ENCODE measurements at regions not wholly inside any gene's neighbourhood (a gene's known extent, or its start where the extent isn't known, plus 50 kb on each side); places are given as distances from the start of the nearest gene placed in this dataset.
A peak's percentile ranks its signal among the peaks of the same experiment; 100 is the strongest.

DNA sequence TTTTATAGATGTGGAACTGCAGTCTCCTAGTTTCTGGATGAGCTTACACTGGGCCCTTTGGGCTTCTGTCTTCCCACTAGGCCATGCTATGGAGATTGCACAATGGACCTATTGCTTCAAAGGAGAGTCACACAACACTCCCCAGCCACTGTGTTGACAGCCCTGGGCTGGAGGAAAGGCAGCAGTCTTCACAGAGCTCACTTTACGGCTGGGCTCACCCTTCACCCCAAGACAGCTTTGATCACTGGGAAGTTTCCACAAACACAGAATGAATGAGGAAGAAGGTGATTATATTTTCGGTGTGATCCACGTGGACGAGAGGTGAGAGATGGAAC lies 92.7 kb upstream of the GDF10 start:
- no peak for DNase-seq
- peak in 1 of 2 donors; percentile 90 for ATAC-seq
- intact Hi-C loops (cut with DNase I) = no loop called here

DNA sequence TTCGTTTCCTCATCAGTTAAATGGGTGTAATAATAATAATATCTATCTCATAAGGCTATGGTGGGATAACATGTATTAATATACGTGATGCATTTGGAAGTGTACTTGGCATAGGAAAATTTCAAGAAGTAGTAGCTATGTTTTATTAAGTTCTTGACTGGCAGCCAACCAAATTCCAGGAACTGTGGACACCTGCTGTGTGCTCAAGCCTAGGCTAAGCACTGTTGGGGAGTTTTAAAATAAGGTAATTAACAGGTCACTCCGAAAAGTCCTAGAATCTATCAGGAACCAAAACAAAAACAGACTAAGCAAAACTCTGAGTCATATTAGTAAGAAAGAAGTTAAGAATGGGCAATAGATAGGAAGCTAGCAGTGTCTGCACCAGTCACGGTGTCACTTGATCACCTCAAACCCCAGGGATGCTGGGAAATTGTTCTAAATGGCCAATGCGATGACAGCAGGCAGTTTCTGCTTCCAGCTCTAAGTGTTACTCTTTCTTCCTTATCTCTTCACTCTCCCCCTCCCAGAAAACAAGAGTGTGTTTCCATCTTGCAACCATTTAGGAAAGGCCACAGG lies 92.0 kb upstream of the GDF10 start:
- intact Hi-C loops (cut with DNase I) = no loop called here
- ATAC-seq (no peak), DNase-seq (no peak)

DNA sequence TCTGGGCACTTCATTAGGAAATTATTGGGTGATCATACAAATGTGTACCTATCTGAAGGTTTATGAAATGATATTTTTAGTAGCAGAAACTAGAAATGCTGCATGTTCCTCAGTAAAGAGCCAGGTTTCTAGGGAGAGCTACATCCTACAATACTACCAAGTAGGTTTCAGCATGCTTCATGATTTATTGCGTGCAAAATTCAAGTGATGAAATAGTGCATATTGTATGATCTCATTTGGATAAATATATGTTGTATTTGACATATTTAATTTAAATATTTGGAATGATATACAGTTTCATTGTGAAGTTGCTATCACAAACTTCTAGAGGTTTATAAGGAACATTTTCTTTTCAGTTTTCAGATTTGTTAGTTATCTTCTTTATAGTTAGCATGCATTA lies 90.5 kb upstream of the GDF10 start:
- ATAC-seq (no peak), DNase-seq (no peak)
- intact Hi-C loops (cut with DNase I) = no loop called here

- intact Hi-C loops (cut with DNase I) = no loop called here
- no peak for ATAC-seq
- no peak for DNase-seq
Measured at GRCh38 chr10:47214520-47214919, 85.5 kb upstream of the GDF10 start.

DNA sequence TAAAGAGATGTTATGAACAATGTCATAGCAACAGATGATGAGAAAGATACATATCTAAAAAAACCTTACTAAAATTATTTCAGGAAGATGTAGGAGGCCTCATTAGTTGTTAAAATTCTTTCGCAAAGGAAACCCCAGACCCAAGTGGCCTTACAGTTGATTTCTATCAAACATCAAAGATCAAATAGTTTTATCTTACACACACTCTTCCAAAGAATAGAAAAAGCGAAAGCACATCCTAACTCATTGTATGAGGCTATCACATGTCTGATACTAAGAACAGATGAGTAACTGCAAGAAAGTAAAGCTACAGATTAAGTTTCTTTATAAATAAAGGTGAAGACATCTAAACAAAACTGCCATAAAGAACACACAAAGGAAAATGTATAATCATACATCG lies 82.9 kb upstream of the GDF10 start:
- no peak for DNase-seq
- ATAC-seq = no peak
- intact Hi-C loops (cut with DNase I) = no loop called here

GRCh38 chr10:47218803-47219202 lies 81.2 kb upstream of the GDF10 start:
- no peak for ATAC-seq
- no peak for DNase-seq
- intact Hi-C loops (cut with DNase I) = no loop called here

DNA sequence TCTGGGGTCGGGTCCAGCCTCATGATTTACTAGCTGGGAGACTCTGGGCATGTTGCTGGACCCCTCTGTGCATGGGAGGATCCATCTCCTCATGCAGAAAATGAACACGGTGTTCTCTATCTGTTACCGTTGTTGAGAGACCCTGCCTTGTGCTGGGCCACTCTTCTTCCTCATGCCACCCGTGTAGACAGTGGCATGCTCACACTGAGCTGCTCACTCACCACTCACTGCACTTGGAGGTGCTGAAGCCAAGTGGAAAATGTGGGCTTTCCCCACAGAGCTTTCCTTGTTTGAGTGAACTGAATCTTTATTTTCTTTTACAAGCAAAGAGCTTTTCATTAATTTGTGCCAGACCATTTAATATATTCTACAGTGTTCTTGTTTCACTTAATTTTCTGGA lies 77.5 kb upstream of the GDF10 start:
- intact Hi-C loops (cut with DNase I) = no loop called here
- ATAC-seq = no peak
- DNase-seq = no peak

DNA sequence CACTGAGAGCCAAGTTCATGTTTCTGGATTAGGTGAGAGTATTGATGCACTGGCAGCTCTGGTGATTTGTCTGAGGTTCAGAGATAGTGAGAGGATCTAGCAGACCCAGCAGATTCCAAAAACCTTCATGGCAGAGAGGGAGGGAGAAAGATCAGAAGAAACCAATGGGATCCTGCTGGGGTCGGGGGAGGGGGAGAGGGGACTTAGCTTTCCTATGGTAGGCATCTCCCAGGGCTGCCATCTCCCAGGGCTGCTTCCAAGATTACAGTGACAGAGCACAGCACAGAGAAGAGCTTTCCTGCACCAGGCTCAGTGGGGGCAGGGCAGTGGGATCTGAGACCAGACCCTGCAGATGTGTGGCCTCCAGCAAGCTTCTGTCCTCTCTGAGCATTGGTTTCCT lies 76.8 kb upstream of the GDF10 start:
- ATAC-seq = no peak
- no peak for DNase-seq
- intact Hi-C loops (cut with DNase I) = no loop called here

DNA sequence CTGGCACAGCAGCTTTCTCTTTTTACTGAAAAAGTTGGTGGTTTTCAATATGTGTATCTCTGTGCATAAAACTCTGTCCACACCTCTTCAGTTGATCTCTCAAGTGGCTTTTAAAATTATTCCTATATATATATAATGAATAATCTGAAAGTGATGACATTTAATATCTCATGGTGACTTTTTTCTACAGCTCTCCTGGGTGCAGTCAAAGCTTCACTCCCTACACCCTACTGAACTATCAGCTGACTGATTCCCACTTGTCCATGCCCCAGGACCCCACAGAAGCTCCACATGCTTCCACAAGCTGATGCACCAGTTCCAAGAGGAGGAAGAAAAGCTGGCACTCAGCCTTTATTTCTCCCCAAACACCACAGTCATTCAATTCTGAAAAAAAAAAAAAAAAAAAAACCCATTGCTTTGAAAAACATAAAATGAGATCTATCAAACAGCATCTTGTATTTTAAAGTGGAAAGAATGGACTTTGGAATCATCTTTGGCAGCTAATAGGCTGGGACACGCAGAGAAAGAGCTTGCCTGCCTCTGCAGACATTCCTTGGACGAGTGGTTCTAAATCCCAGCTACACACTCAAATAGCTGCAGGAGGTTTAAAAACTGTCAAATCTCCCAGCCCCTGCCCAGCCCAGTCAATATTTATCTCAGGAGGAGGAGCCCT lies 75.3 kb upstream of the GDF10 start:
- no peak for ATAC-seq
- intact Hi-C loops (cut with DNase I) = no loop called here
- DNase-seq = no peak

- intact Hi-C loops (cut with DNase I) = no loop called here
- no peak for ATAC-seq
- DNase-seq = no peak
Measured at GRCh38 chr10:47225219-47225927, 74.6 kb upstream of the GDF10 start.

- DNase-seq (no peak), ATAC-seq (no peak)
- intact Hi-C loops (cut with DNase I) = no loop called here
Measured at GRCh38 chr10:47225928-47226645, 73.9 kb upstream of the GDF10 start.

DNA sequence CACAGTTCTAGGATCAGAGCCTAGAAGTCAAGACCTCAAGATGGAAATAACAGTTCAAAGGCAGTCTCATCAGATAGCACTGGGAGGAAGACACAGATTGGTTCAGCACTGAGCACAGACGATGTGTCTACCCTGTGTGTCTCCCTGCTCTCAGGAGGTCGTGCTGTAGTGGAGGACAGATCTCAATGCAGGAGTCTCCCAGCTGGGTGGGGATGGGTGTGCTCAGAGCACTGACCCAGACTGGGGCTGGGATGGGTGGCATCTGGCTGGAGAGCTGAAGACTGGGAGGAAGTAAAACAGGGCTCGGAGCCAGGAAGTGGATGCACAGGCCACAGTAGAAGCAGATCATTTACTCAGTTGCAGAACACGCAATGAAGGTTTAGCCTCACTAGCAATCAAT lies 69.5 kb upstream of the GDF10 start:
- ATAC-seq (no peak), DNase-seq (no peak)
- intact Hi-C loops (cut with DNase I) = no loop called here

GRCh38 chr10:47230957-47231356 lies 69.0 kb upstream of the GDF10 start:
- intact Hi-C loops (cut with DNase I) = no loop called here
- ATAC-seq (no peak), DNase-seq (no peak)

- ATAC-seq (no peak), DNase-seq (no peak)
- intact Hi-C loops (cut with DNase I) = no loop called here
Measured at GRCh38 chr10:47231414-47231813, 68.6 kb upstream of the GDF10 start.

GRCh38 chr10:47233631-47234030 lies 66.4 kb upstream of the GDF10 start:
- ATAC-seq (peak; percentile 78 to 79), DNase-seq (no peak)
- intact Hi-C loops (cut with DNase I) = no loop called here

GRCh38 chr10:47235484-47235883 lies 64.5 kb upstream of the GDF10 start:
- intact Hi-C loops (cut with DNase I) = no loop called here
- ATAC-seq = no peak
- no peak for DNase-seq

DNA sequence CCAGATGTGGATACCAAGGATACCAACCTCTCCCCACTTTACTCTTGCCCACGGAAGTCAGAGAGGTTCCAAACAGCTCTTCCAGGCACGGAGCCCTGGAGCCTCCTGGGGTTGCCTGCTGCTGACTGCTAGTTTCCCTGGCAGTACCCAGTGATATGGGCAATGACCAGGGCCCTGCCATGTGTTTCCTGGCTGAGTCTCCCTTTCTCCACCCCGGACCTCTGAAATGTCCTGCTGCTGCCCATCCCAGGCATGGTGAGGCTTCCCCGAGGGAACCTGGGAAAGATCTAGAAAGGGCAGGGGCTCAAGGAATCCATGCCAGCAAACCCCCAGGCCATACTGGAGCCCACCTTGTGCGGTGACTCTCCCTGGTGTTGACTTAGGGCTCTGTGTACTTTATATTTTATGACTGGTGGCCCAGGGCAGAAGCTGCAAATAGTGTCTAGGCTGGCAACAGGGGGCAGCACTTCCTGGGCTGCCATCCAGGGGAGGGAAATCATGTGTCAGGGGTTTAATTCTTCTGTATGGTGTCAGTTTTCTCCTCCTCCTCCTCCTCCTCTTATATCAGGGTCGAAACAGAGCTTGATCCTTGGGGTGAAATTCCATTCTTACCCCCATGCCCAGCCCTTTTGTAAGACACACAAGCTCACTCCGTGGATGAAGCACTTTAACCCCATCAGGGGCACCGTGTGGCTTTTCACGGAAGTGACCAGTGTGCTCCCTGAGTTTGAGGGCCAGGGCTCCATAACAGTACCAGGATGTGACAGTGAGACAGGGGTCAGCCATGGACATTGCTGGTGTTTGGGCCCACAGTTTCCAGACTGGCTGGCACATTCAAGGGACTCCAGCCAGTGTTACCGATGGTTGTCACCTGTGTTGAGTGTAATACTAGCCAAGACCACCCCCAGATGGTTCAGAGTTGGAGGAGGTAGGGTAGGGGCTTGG lies 62.4 kb upstream of the GDF10 start:
- DNase-seq (no peak), ATAC-seq (peak; percentile 45 to 57)
- intact Hi-C loops (cut with DNase I) = no loop called here

DNA sequence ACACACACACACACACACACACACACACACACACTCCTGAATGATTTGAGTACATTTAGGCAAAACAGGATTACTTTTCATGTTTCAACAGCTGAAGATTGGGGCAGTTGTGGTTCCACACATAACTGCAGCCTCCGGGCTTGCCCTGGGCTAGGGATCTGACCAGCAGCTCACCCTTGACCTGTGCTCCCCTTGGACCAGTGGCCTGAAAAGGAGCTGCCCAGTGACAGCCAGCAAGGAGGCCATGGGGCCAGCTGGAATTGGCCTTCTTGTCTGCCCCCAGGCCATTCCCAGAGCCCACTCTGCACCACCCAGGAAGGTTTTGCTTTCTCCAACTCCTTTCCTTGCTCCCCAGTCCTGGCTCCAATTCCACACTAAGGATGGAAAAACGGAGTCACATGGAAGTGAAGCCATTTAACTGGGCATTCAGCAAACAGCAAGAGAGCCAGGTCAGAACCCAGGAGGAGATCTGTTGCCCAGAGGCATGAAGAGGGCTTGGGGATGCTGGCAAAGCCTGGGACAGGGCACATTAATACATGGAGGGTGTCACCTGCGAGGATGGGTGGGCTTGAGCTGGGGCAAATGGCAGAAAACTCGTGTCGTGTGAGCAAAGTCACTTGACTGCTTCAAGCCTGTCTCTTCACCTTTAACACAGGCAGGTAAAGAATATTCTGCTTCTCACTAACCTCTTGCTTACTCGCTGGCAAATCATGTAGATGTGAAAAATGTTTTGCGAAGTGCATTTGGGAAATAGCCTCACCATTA lies 61.5 kb upstream of the GDF10 start:
- ATAC-seq (no peak), DNase-seq (no peak)
- intact Hi-C loops (cut with DNase I) = no loop called here

- no peak for DNase-seq
- intact Hi-C loops (cut with DNase I) = no loop called here
- no peak for ATAC-seq
Measured at GRCh38 chr10:47239211-47239610, 60.8 kb upstream of the GDF10 start.

Measured in left cardiac atrium (tissue), 4 donors.